HG03175 (cell line): ENCODE measurements at regions not wholly inside any gene's neighbourhood (a gene's known extent, or its start where the extent isn't known, plus 50 kb on each side); places are given as distances from the start of the nearest gene placed in this dataset.
A peak's percentile ranks its signal among the peaks of the same experiment; 100 is the strongest.

Source experiments
- ATAC-seq: cut with Tn5 transposase; IDR thresholded peaks from one replicate; pipeline ENCODE4 v1.9.1; 2021; ENCODE audit warnings: mild to moderate bottlenecking, moderate library complexity; ENCODE audit not compliant: unreplicated experiment

- ATAC-seq, result no peak
These were observed 108.0 kb upstream of the ID2 start for GRCh38 chr2:8573942-8574195.

DNA sequence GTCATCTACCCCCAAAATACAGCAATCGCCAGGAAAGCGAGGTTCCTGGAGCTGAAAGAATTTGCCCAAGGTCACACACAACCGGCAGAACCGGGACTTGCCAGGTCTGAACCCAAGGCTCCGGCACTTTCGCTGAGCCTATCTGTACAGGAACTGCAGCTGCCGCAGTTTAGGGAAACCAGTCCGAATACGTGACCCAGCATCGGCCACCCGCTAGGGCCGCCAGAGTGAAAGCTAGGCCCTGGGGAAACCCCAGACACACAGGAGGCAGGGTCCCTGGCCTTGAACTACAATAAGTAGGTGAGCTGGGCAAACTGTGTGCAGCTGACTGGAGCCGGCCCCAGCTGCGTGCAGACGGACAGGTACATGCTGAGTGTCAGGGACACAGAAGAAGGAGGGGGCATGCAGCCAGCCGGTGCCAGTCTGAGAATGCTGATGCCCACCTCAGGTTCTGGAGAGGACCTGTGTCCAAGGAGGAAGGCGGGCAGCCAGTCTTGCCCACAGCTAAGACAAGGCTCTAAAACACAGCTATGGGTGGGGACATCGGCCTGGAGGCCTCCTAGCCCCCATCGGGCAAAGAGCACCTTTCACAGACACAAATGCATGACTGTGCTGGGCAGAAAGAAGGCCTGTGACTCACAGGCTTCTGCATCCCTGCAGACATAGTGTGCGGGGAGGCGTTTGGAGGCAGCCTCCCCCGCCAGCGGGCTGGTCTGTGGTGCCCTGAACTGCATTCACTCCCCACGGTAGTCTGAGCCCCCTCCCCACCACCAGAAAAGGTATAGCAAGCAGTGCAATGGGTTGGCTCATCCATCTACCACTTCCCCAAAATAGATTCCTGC is 107.4 kb upstream of the ID2 start:
- ATAC-seq, result no peak

- ATAC-seq, result no peak
These were observed 106.6 kb upstream of the ID2 start for GRCh38 chr2:8575038-8575833.

DNA sequence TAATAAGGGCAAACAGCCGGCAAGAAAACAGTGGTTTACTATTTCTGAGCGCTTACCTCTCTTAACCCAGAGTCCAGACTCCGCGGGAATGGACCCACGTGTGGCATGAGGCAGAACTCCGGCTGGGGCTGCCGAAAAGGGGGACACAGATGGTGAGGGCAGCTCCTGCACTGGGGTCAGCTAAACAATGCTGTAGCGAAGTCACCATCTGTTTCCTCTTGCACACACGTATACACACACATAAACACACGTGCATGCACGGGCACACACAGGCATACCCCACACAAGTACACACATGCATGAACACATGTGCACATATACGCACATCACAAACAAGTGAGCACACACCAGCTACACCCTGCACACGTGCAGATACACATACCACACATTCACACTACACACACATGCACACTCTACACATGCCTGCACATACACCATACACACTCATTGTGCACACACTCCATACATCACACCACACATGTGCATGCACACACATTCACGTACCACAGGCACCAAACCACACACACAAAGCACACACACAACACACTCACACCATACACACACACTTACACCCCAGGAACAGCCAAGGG is 105.9 kb upstream of the ID2 start:
- ATAC-seq, result no peak

- ATAC-seq, result peak; percentile 50
These were observed 105.2 kb upstream of the ID2 start for GRCh38 chr2:8576525-8577167.

DNA sequence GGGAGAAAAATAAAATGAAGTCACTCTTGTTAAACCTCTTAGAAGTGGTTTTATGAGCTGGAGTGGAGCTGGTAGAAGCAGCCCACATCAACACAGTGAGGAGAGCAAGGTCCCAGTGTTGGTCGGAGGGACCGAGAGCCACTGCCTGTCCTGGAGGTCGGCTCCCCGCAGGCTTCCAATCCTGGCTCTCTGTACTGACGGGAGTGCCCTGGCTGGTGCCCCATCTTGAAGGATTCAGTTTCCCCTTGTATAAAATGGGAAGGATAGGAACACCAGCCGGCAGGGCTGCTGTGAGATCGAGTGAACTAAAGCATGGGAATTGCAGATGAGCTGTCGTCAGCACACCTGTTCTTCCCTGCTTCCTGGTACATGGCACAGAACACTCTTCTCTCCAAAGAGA is 104.3 kb upstream of the ID2 start:
- ATAC-seq, result no peak

DNA sequence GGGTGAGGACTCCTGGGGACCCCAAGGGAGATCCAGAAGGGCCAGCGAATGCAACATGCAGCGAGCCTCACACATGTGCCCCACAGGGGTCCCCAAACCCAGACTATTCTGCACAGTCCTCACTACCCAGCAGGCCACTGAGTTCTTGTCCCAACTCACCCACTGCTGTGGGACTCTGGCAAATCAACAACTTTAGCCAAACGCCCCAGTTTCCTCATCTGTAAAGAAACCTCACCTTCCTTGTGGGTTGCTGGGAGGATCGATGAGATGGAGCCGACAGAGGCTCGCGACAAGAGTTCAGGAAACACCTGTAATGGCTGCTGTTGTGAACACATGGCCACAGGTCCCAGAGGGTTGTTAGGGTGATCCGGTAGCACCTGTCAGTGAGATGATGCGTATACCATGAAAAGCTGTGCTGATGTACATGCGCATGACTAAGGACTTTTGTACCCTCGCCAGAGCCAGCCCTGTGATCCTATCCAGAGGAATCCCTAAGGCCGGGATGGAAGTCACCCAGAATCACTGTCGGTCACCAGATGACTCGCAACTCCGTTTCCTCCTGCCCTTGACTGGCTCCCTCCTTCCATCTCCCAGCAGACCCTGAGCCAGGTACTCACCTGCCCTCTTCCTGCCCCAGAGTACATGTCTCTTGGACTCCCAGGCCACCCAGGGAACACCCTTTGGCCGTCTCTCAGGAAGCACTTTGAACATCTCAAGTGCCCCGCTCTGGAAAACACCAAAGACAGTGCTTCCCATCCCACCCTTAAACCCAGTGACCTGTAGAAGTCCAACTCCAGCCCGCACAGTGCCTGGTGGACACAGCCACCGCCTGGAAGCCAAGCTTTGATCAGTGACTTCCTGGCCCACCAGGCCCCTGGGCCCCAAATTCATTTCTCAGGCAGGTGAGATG is 103.3 kb upstream of the ID2 start:
- no peak for ATAC-seq

- no peak for ATAC-seq
These were observed 102.3 kb upstream of the ID2 start for GRCh38 chr2:8579485-8580085.

GRCh38 chr2:8580316-8581233 is 101.3 kb upstream of the ID2 start:
- no peak for ATAC-seq

GRCh38 chr2:8581234-8581561 is 100.7 kb upstream of the ID2 start:
- no peak for ATAC-seq

- no peak for ATAC-seq
These were observed 100.2 kb upstream of the ID2 start for GRCh38 chr2:8581601-8582041.

GRCh38 chr2:8582191-8582590 is 99.7 kb upstream of the ID2 start:
- no peak for ATAC-seq

DNA sequence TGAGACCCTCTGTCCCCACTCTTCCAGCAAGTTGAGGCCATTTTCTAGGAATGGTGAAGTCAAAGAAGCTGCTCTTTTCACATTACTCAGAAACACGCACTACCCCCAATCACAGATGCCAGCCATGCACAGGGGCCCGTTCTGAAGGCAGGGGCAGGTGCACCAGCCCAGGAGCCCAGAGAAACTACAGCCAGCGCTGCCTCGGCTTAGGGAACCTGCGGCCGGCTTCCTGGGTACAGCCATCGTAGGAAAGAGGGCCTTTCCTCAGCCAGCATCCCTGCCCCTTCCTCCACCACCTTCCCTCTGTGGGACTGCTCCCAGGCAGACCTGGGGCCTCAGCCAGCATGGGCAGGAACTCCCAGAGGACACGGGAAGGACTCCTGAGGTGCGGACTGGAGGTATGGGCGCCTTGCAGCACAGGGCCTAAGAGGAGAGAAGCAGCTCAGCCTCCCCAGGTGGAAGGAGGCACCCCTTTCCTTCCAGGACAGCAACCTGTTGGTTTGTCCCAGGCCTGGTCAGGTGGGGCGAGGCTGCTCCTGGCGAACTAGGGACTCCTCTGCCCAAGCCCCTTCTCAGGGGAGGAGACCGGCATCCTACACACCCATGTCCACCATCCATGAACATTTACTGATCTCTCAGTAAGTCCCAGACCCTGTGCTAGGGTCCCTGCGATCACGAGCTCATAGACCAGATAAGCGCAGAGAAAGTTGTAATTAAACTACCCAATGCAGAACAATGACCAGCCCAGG is 99.0 kb upstream of the ID2 start:
- no peak for ATAC-seq

DNA sequence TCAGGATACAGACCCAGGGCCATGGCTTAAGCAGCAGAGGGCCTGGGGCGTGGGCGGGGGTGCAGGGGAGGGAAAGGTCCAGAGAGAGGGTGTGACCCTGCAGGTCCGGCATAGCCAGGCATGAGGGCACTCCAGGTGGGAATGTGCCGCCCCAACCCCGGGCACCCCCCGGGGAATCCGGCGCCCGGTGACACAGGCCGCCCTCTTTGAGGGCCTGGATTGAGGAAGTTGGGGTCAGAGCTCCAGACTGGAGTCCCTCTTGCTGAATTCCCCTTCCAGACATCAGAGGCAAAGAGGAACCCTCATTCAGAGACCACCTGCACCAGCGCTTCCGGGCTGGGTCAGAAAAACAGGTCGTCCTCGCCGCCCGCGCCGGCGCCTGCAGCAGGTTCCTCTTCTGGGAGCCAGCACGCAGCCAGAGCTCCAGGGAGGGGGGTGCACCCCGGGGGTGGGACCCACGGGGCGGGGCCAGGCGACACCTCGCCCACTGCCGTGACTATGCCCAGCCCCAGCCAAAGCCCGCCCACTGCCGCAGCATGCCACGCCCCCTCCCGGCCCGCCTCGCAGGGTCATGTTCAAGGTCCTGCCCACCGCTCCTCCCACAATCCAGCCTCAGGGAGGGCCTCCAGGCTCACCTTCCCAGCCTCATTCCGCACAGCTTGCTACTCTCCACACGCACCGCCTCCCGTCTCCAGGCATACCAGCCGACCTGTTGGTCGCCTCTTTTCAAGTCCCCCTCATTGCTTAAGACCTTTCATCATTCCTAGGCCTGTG is 98.3 kb upstream of the ID2 start:
- ATAC-seq, result peak; percentile 89

- ATAC-seq, result no peak
These were observed 97.4 kb upstream of the ID2 start for GRCh38 chr2:8584174-8585066.

DNA sequence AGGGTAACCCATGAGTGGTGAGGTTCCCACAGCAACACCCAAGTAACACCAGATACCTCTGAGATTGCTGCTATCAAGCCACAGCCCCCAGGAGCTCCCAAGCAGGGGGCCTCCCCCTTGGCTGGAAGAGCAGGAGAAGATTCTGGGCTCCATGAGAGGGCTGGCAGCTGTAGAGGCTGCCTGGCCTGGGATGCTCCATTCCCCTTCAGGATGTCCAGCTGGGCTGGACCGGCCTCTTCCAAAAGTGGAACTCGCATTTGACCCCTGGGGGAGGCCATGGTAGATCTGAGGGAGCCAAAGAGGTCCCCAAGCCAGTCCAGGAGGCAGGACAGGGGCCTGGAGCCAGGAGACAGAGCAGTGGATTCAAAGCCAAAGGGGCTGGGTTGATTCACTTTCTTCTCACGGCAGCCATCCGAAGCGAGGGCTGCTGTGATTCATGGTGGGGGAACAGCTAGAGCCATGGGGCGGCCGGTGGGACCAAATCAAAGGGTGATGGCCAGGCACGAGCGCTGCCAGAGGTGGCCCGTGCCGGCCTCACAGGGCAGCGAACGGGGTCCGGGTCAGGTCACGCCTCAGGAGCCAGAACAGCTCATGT is 95.3 kb upstream of the ID2 start:
- ATAC-seq, result no peak
